ENCODE measurements at regions not wholly inside any gene's neighbourhood (a gene's known extent, or its start where the extent isn't known, plus 50 kb on each side); places are given as distances from the start of the nearest gene placed in this dataset.
A peak's percentile ranks its signal among the peaks of the same experiment; 100 is the strongest.

DNA sequence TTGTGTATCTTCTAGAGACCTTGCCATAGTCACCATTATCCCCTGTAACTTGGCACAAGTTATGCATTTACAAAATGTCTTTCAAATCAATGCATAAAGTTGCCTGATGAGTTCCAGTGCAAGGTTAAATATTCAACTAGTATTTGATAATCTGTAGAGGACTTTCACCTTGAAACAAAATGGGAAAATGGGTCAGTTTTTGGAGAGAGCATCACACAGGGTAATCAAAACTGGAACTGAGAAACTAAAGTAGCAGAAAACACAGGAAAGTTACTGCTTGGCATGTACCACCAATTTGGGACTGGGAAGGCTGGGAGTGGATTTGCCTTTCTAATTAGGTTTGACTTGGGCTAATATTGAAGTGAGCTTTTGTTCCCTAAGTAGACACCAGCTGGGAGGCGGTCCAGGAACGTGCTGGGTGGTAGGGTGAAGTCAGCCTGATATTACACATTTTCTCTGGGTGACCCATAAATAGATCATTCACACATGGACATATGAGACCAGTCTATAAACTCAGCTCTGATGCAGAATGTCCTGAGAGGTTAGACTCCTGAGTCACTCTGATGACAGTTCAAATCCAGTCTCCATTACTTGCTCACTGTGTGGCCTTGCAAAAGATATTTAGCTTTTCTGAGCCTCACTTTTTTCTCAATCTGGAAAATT is 152.3 kb downstream of the PCTP start:
- DNase-seq (ENCODE audit: low spot score): no peak

DNA sequence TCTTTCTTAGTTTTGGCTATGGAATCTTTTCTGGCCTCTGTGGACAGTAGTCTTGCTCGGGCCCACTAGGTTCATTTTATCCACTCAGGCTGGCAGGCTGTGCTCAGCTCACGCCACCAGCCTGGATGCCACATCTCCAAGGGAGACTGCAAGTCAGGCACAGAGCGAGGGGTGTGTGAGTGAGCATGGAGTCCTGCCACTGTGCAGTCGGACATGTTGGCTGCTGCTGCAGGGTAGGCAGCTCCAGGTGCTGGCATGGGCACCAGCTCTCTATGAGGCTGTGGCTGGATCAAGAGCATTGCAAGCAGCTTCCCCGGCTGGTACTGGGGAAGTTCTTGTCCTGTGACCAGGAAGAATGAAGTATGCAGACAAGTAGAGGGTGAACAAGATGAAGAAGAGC is 158.9 kb downstream of the PCTP start:
- DNase-seq (ENCODE audit: low spot score): no peak

DNA sequence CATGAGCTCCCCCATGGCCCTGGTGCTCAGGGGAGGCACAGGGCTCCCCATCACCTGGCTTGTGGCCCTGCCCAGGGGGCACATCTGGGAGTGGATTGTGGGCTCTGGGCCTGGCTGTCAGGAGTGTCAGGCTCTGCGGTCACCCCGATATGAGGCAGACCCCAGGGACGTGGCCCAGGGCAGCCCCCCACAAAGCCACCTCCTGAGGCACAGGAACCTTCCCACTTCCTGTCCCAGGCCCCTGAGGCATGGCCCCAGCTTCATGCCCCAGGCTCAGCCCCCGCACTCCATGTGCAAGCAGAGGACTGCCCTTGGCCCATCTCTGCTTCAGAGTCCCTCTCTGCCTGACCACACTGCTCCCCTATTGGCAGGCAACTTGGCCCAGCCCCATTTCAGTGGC is 160.3 kb downstream of the PCTP start:
- DNase-seq (ENCODE audit: low spot score): no peak

DNA sequence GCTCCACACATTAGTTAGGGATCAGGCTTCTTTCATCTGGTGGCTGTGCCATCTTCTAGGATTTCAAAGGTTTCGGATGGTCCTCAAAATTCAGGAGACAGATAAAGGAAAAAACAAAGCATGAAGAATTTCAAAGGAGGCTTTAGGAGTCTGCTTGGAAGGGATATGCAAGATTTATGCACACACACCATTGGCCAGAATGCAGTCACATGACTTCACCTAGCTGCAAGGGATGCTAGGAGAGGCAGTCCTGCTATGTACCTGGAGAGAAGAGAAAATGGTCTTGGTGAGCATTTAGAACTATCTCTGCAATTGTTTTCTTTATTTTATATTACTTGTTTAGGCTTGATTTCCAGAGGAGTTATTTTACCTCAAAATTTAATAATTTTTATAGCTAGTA is 174.6 kb downstream of the PCTP start:
- no peak for DNase-seq (ENCODE audit: low spot score)

DNA sequence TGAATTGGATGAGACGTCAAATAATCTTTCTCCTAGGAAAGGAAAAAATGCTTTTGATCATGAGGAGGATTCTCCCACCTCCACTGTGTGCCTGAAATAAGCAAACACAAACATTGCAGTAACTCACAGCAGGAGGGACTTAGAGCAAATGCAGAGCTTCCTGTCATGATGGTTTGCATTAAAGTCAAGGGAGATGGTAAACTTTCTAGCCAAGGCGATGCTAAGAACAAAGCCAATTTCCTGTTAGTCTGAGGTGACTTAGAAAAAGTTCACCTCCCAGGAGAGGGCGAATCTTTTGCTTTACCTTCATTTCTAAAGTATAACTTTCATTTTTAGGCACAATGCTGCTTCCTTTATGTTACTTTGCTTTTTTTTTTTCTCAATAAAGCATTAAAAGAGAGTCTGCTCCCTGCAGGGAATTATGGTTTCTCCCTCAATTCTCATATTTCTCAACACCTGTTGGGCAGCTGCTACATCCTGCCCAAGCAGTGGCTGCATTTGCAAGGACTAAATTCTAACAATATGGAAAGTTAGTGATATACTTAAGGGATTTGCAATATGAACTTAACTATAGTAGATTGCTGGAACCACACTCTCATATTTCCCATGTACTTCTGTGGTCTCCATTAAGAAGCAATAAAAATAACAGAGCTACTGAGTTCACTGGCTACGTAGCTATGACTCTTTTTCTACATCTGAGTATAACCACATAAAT is 175.6 kb downstream of the PCTP start:
- no peak for DNase-seq (ENCODE audit: low spot score)

DNA sequence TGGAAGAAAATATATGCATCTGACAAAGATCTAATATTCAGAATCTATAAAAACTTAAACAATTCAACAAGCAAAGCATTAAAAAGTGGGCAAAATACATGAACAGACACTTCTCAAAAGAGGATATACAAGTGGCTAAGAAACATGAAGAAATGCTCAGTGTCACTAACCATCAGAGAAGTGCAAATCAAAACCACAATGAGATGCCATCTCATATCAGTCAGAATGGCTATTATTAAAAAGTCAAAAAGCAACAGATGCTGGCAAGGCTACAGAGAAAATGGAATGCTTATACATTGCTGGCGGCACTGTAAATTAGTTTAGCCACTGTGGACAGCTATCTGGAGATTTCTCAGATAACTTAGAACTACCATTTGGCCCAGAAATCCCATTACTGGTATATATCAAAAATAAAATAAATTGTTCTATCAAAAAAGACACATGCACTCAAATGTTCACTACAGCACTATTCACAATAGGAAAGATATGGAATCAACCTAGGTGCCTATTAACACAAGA is 179.5 kb downstream of the PCTP start:
- DNase-seq (ENCODE audit: low spot score): no peak

DNA sequence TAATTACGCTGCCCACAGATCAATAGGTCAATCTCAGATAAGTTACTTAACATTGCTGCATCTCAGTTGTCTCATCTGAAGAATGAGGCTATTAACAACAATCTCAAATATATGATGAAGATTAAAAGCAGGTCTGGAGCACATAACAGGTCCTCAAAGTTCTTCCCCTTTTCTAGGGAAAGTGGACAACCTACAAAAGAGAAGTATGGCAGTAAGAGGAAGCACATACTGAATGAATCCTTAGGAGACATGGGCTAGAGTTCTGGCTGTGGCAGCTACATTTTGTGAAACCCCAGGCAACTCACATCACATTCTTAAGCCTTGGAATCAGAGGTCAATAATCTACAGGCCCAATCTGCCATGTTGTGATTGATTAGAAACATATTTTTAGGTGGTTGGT is 180.6 kb downstream of the PCTP start:
- DNase-seq (ENCODE audit: low spot score): no peak

DNA sequence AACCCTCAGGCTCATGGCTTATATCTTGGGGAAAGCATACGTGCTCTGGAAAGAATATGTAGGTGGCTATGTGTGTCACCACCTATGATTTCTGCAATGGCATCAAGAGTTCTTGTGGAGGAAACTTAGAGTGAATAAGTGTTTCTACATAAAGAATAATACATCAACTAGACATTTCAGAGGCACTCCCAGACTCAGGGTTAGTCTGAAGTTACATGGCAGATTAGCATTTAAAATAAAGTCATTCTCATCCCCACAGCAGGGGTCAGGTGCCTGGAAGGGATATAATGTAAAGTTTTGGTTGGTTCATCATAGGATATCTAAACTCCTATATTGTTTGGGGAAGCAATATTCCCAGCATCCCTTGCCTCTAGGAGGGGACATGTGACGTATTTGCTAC is 182.1 kb downstream of the PCTP start:
- no peak for DNase-seq (ENCODE audit: low spot score)

DNA sequence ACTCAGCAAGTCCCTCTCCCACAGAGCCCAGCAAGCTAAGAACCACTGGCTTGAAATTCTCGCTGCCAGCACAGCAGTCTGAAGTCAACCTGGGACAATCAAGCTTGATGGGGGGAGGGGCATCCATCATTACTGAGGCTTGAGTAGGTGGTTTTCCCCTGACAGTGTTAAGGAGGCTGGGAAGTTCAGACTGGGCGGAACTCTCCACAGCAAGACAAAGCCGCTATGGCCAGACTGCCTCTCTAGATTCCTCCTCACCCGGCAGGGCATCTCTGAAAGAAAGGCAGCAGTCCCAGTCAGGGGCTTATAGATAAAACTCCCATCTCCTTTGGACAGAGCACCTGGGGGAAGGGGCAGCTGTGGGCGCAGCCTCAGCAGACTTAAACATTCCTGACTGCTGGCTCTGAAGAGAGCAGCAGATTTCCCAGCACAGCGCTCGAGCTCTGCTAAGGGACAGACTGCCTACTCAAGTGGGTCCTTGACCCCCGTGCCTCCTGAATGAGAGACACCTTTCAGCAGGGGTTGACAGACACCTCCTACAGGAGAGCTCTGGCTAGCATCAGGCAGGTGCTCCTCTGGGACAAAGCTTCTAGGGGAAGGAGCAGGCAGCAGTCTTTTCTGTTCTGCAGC is 188.4 kb downstream of the PCTP start:
- peak; percentile 69 for DNase-seq (ENCODE audit: low spot score)

DNA sequence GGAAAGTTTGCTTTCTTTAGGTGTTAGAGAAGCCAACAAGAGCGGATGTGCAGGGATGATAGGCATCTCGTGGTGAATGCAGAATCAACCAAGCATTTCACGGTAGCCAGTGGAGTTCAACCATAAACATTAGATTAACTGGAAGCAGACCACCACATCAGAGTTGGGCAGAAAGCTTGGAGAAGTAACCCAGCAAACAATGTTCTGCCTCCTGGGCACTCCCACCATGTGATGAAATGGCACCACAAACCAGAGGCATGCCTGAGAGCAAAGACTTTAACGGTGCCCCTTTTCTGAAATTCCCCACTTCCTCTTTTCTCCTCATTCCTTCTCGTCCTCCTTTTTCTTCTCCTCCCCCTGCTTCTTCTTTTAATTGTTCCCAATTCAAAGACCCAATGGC is 193.5 kb upstream of the ANKFN1 start:
- DNase-seq (ENCODE audit: low spot score): no peak

DNA sequence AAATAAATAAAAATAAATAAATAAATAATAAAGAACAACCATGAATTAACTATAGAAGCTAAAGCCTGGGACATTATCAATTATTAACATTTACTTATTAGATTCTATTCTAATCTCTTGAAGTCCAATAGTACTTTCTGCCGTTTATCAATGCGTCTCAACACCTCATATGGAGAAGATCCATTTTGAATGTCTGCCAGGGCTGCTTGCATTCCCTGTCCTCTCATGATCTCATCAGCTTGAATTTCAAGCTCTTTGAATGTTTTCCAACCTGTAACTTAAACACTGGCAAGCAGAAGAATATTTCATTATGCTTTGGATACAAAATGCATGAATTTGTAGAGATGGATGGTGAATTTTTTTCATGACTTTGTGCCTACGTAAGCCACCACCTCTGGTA is 191.9 kb upstream of the ANKFN1 start:
- no peak for DNase-seq (ENCODE audit: low spot score)

DNA sequence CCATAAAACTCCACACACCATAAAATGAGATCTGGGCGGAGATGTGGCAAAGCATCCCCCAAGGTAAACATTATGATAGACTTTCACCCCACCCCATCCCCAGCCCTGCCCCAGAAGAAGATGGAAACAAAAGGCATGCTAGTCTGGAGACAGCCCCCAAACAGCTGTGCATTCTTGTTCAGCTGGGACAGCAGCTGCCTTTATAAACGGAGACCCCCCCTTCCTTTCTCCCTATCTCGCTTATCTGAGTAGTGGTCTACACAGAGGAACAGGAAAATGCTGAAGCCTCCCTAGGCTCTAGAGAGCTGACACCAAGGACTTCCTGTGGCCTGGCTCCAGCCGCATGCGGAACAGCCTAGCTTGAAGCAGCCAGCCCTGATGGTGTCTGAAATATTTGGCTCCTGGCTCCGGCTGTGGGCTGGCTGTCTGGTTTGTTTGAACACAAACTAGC is 190.3 kb upstream of the ANKFN1 start:
- DNase-seq (ENCODE audit: low spot score): no peak

DNA sequence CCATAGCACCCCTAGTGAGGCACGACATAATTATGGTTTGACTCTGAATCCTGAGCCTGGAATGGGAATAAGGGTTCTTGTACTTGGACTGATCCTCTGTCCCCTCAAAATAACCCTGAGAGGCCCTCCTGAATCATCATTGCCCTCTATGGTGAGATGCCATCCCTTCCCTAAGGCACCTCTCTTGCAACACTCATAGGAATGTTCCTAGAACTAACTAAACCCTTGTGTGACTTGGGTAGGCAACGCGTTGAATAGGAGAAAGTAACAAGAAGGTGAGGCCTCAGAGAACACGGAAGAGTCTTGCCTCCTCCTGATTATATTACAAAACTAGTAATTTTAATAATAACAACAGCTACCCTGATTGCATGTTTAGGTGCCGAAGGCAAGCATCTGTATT is 189.1 kb upstream of the ANKFN1 start:
- DNase-seq (ENCODE audit: low spot score): no peak

DNA sequence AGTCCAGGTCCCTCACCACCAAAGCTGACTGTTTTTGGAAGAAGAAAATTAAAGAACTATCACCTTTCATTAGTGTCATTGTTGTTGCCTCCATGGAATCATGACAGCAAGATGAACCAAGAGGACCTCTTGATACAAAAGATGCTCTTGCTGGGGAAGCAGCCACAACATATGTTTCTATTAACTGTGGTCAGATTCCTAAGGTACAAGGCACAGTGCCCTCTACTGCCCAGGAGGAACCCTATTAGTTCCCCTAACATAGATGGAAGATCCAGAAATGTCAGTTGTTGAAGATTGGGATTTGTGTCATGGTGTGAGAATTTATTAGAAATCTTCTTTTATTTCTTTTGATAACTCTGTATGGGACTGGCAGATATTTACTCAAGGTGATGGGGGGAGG is 188.2 kb upstream of the ANKFN1 start:
- no peak for DNase-seq (ENCODE audit: low spot score)

DNA sequence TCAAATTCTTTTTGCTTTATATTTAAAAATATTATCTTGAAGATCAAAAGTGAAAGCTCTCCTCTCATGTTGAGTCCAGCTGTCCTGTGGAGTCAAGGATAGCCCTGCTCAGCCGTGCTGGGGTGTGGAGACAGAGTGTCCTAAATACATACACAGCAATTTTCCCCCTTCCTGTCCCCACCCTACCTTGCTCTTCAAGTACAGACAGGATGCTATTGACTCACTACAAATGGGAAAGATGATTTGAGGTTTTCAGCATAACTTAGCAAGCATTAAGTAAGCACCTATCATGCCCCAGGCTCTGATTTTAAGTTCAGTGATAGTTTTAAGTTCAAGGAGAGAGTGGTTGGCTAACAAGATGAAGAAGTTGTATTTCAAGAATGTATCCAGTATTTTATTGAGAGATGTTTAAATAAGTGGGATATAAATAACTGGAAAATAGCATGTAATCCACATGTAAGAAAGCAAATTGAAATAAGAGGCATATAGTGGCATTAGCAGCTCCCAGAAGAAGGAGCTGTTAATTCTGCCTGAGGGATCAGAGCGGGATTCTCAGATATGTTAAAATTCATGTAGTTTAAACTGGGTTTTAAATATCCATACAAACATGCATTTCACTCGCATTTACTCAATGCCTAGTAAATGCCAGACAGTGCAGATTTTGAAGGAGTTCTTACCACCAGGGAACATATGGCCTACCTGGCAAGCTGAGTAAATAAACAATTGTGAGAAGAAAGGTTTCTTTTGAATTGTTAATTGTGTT is 183.5 kb upstream of the ANKFN1 start:
- DNase-seq (ENCODE audit: low spot score): no peak

DNA sequence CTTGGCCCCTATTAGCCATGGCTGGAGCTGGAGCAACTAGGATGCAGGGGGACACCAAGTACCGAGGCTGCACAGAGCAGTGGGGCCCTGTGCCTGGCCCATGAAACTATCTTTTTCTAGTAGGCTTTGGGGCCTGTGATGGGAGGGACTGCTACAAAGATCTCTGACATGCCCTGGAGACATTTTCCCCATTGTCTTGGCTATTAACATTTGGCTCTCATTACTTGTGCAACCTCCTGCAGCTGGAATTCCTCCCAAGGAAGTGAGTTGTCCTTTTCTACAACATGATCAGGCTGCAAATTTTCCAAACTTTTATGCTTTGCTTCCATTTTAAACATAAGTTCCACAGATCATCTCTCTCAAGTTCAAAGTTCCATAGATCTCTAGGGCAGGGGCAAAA is 174.7 kb upstream of the ANKFN1 start:
- no peak for DNase-seq (ENCODE audit: low spot score)

DNA sequence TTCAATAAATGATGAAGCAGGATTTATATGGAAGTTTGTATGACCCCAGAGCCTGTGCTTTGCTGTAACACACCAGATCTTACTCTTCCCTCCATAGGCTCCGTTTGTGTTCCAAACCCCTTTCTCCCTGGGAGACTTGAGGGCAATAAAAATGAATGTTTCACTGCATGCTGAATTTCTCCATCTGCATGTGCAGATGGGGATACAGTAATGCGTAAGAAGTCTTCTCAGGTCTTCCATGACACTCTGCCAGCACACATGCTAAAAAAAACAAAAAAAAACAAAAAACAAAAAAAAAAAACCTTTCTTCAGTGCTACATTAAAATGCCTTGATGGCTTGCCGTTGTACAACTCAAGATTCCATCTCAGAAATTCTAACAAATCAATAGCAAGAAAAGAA is 170.2 kb upstream of the ANKFN1 start:
- no peak for DNase-seq (ENCODE audit: low spot score)

DNA sequence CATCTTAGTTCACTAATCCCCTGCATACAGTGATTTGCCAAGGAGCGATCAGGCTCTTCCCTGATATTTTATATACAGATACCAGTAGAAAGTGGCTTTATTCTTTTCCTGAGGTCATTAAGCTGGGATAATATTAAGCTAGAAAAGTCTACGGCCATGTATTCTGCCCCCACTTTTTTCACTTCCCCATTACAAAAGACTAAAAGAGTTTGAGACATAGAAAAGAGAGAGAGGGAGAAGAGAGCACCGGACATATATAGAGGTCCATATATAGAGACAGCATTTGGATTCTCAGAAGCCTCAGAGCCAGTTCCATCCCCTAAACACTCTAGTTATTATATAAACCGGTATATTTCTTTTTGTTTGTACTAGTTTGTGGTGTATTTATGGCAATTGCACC is 166.5 kb upstream of the ANKFN1 start:
- no peak for DNase-seq (ENCODE audit: low spot score)

DNA sequence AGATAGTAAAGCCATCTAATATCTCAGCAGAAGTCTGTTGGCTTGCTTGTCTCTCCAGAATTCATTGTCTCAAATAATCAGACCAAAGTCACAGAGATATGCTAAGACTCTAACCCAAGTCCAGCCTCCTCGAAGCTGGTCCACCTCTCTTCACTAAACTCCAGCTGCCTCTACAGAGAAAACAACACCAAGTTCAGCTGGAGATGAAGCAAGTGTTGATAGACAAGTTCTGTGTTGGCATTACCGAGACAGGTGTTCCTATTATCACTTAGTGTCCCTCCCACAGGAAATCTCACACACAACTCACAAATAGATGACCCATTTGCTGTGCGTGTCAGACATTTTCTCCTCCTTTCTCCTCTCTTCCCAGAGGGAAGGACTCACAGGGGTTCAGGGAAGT is 164.4 kb upstream of the ANKFN1 start:
- DNase-seq (ENCODE audit: low spot score): no peak

DNA sequence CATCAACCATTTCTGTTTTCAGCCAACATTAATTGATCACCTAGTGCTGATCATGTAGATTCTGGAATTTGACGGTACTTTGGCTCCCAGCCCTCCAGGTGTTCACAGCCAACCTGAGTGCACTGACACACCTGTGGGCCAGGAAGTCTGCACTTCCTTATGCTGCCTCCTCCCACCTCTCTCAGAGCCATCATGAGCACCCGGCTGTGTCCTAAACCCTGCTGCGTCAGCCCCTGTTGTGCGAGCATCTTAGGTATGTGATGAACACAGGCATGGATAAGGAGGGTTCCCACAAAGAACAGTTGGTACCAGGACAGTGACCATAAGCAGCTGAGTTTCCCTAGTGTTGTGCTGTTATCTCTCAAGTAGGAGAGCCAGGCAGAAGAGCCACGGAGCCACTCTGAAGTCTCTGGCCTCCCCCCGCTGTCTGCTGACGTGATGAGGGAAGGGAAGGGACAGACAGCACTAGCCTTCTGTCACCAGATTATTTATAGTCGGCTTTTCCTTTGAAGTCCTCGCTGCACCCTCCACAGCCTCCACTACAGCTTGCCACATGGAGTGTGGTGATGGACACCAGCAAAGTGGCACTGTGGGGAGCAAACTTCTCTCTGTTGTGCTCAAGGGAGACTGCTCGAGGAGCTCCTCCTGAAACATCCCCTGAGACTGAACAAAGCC is 162.8 kb upstream of the ANKFN1 start:
- no peak for DNase-seq (ENCODE audit: low spot score)

DNA sequence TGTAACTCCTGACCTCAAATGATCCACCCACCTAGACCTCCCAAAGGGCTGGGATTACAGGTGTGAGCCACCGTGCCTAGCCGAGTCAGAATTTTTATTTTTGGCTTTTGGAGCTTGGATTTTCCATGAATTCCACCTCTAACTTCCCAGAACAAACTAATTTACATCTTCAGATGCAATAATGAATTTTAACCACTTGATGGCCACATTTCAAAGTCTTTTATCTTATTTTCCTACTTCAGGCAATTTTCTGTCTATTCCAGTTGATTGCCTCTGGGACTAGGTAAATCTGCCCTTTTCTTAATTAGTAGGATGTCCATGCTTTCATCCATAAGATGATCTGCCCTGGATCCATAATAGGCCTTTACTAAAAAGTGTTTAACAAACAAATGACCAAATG is 156.4 kb upstream of the ANKFN1 start:
- DNase-seq (ENCODE audit: low spot score): no peak

DNA sequence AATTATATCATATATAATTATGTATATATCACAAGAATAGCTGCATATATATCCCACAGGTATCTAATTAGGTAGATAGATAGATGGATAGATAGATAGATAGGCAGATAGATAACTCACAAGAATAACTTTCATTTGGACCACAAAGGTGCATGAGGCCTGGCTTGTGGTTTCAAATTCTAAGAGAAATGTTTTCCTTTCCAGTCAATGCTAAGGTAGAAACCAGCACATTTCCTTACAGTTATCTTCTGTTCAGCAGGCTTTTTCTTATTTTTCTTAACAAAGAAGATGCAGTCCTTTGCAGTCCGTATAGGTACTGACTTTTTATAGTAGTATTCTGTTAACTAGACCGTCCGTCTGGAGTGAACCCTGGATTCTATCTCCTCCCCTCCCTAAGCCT is 152.9 kb upstream of the ANKFN1 start:
- DNase-seq (ENCODE audit: low spot score): no peak

All from ecto neural progenitor cell (in vitro differentiated cells).